ENCODE measurements at regions not wholly inside any gene's neighbourhood (a gene's known extent, or its start where the extent isn't known, plus 50 kb on each side); places are given as distances from the start of the nearest gene placed in this dataset.
A peak's percentile ranks its signal among the peaks of the same experiment; 100 is the strongest.

DNA sequence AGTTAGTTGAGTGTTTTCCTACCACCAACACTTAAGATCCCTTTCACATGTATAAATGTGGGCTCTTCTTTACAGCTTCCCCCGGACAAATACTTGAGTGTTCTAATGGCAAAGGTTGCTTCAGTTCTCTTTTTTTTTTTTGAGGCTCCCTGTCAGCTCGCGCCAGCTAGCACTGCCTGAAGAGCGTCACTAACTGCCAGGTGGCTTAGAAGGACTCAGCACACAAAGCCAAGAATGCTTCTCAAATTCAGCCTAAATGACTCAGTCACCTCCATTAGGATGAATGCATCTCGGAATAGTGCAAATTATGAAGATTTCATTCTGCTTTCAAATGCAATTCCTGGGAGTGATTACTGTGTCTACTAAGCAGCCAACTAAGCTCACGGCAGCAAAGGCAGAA lies 150.7 kb upstream of the BTBD3 start:
- CTCF ChIA-PET = no interaction called here
- Histone ChIP-seq H3K4me2 (ENCODE audit: low read depth, low read length) (peak overlapping the region; percentile 59; the same call in 1 of the 2 replicates), H3K4me1 (ENCODE audit: control insufficient read depth, insufficient read depth, low read length) (peaks cover 2% of the 10 kb centered on the region; the same call in 1 of the 2 replicates)

More for the DNA sequence above, 150.7 kb upstream of the BTBD3 start:
- no CpG with 5 or more reads among the region's 6 CpGs for WGBS, 2 experiments (ENCODE audit: extremely low coverage in 2 of 2, insufficient read length in 1 of 2)
- no peak overlapping the region for H3K4ac ChIP-seq (ENCODE audit: low read depth, low read length)
- H2BK120ac ChIP-seq (ENCODE audit: low read depth, low read length) = no peak overlapping the region
- no peak overlapping the region for H3K4me3 ChIP-seq (ENCODE audit: insufficient read depth, low read depth, low read length)
- H2AFZ ChIP-seq (replicated peaks; ENCODE audit: low read length, poor library complexity) = peak overlapping the region; percentile 60
- H3K36me3 ChIP-seq (ENCODE audit: control insufficient read depth, insufficient read depth, low read length) = no peaks in the 10 kb centered on the region
- H2BK15ac ChIP-seq (ENCODE audit: low read depth, low read length) = no peak overlapping the region
- H4K5ac ChIP-seq (ENCODE audit: low read depth, low read length) = no peak overlapping the region
- no peak for TF ChIP-seq NFE2L2 (IDR thresholded peaks at IDR 0.05; ENCODE audit: low read depth, low read length)
- TF ChIP-seq MAFK (IDR thresholded peaks at IDR 0.05; ENCODE audit: low read depth, low read length) = no peak
- no peak for TF ChIP-seq SMC3 (IDR thresholded peaks at IDR 0.05; ENCODE audit: low read depth, low read length)
- peak; percentile 77; the same call in 1 of the 2 replicates for TF ChIP-seq RFX5 (IDR thresholded peaks at IDR 0.05; ENCODE audit: low read depth, low read length)
- TF ChIP-seq BHLHE40 (IDR thresholded peaks at IDR 0.05; ENCODE audit: low read depth, low read length) = no peak
- H4K8ac ChIP-seq (ENCODE audit: low read depth in 2 of 2, low read length in 2 of 2) = 0 out of 4 replicates have a peak overlapping the region, but pooled peaks of 1 of the 2 experiments have one; percentile 21
- no peak overlapping the region for H3K14ac ChIP-seq (replicated peaks; ENCODE audit: low read depth, low read length)
- dilution Hi-C loops (cut with HindIII; ENCODE audit: low sequenced_read_pairs, unreplicated experiment) (no loop called here), intact Hi-C loops (cut with micrococcal nuclease) (no loop called here), in situ Hi-C loops (cut with MboI; ENCODE audit: low sequenced_read_pairs) (no loop called here)
- DNase-seq = peak; percentile 61
- POLR2A ChIA-PET (ENCODE audit: unreplicated experiment) = no interaction called here
- H2BK5ac ChIP-seq (ENCODE audit: low read depth, low read length, poor library complexity, severe bottlenecking) = peak overlapping the region; percentile 2
- H3K56ac ChIP-seq (ENCODE audit: extremely low read depth, insufficient read depth, low read length) = no peak overlapping the region
- H3K27ac ChIP-seq (ENCODE audit: insufficient read depth, low read length) = no peak overlapping the region
- H4K20me1 ChIP-seq (ENCODE audit: insufficient read depth, low read length) = no peaks in the 10 kb centered on the region
- no peak overlapping the region for H2BK20ac ChIP-seq (ENCODE audit: low read depth, low read length)
- no peak overlapping the region for H4K91ac ChIP-seq (ENCODE audit: insufficient read depth, low read depth, low read length)
- no peaks in the 10 kb centered on the region for H3K27me3 ChIP-seq (ENCODE audit: control insufficient read depth, insufficient read depth, low read length)
- no peaks in the 10 kb centered on the region for H3K9me1 ChIP-seq (ENCODE audit: insufficient read depth, low read length)
- H3K9ac ChIP-seq (ENCODE audit: low read depth, low read length) = no peak overlapping the region
- BruUV-seq (replicated peaks) = no TSS peak
- peak; percentile 67 for ATAC-seq (ENCODE audit: low read depth)
- H3K79me1 ChIP-seq (ENCODE audit: low read depth in 1 of 2, low read length in 2 of 2) = no peaks in the 10 kb centered on the region
- H2AK5ac ChIP-seq (ENCODE audit: low read depth, low read length) = no peak overlapping the region
- H2AK9ac ChIP-seq (replicated peaks; ENCODE audit: low read depth, low read length, poor library complexity) = no peak overlapping the region
- H3K9me3 ChIP-seq (ENCODE audit: control insufficient read depth, insufficient read depth, low read length) = no peaks in the 10 kb centered on the region
- no peak overlapping the region; the same call in 1 of the 2 replicates for H3K18ac ChIP-seq (ENCODE audit: low read depth, low read length)
- H3K23ac ChIP-seq (ENCODE audit: low read depth, low read length) = no peak overlapping the region
